RWPE2 (cell line): ENCODE measurements at regions not wholly inside any gene's neighbourhood (a gene's known extent, or its start where the extent isn't known, plus 50 kb on each side); places are given as distances from the start of the nearest gene placed in this dataset.
A peak's percentile ranks its signal among the peaks of the same experiment; 100 is the strongest.

ENCODE experiments used
- ATAC-seq: fragments of 200-7000 bp; cut with Tn5 transposase; 3 replicates; pipeline ENCODE4 v1.9.1; 2021; ENCODE audit warnings: low read depth
- DNase-seq: peaks from one replicate; pipeline ENCODE4 v3.0.0-alpha.2; 2020; ENCODE audit warnings: low spot score
- H3K27ac ChIP-seq: fragments of 450-650 bp; 2 replicates; pipeline ENCODE4 v1.5.1; 2017; ENCODE audit warnings: mild to moderate bottlenecking; ENCODE audit not compliant: poor library complexity, severe bottlenecking
- H3K27me3 ChIP-seq: fragments of 250-450 bp; sonication (Bioruptor Pico); 2 replicates; pipeline ENCODE4 v1.5.1; 2021; ENCODE audit warnings: mild to moderate bottlenecking, moderate library complexity; ENCODE audit not compliant: insufficient read depth, poor library complexity, severe bottlenecking
- H3K36me3 ChIP-seq: fragments of 250-450 bp; sonication (Bioruptor Pico); 2 replicates; pipeline ENCODE4 v1.5.1; 2020; ENCODE audit warnings: low read depth, mild to moderate bottlenecking, moderate library complexity
- H3K4me1 ChIP-seq: fragments of 250-450 bp; sonication (Bioruptor Pico); 2 replicates; pipeline ENCODE4 v1.5.1; 2021; ENCODE audit warnings: mild to moderate bottlenecking, moderate library complexity; ENCODE audit not compliant: insufficient read depth, poor library complexity, severe bottlenecking
- H3K4me3 ChIP-seq: fragments of 250-450 bp; sonication (Bioruptor Pico); 2 replicates; pipeline ENCODE4 v1.5.1; 2021; ENCODE audit warnings: mild to moderate bottlenecking, moderate library complexity; ENCODE audit not compliant: severe bottlenecking
- H3K9me3 ChIP-seq: fragments of 250-450 bp; sonication (Bioruptor Pico); 2 replicates; pipeline ENCODE4 v1.5.1; 2021; ENCODE audit warnings: mild to moderate bottlenecking, moderate library complexity; ENCODE audit not compliant: severe bottlenecking
- TF ChIP-seq, protein P1 (sequence below): fragments of 450-650 bp; IDR thresholded peaks from one replicate; pipeline ENCODE4 v1.5.1; 2017; ENCODE audit warnings: mild to moderate bottlenecking, moderate library complexity; ENCODE audit not compliant: poor library complexity, severe bottlenecking

DNA sequence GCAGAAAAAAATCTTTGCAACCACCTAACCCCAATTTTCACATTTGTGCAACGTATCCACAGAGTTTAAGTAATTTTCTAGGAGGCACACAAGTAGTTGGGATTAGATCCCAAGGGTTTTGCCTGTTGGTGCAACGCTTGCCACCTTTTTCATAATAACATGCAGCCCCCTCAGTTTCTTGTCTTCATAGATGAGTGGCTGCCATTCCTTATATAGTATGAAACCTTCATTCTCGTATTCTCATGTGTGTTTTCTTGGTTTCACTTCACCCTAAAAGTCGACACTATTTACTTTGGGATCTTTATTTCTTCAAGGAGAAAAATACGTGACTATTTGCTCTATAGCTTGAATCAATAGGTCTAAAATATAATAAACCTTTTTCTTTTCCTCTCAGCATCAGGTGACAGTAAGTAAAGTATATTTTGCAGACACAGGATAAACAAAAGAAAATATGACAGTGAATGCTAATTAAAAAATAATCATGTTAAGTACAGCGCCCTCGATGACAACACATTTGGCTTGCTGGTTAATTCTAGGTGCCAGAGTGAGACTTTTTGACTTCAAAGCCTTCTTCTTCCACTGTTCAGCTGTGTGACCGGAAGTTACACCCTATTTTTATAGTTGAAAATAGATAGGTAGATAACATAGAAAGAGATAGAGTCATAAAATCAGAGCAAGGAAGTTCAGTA is 342.8 kb upstream of the CCNG1 start:
- TF ChIP-seq, protein P1, sequence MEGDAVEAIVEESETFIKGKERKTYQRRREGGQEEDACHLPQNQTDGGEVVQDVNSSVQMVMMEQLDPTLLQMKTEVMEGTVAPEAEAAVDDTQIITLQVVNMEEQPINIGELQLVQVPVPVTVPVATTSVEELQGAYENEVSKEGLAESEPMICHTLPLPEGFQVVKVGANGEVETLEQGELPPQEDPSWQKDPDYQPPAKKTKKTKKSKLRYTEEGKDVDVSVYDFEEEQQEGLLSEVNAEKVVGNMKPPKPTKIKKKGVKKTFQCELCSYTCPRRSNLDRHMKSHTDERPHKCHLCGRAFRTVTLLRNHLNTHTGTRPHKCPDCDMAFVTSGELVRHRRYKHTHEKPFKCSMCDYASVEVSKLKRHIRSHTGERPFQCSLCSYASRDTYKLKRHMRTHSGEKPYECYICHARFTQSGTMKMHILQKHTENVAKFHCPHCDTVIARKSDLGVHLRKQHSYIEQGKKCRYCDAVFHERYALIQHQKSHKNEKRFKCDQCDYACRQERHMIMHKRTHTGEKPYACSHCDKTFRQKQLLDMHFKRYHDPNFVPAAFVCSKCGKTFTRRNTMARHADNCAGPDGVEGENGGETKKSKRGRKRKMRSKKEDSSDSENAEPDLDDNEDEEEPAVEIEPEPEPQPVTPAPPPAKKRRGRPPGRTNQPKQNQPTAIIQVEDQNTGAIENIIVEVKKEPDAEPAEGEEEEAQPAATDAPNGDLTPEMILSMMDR = no peak
- Histone ChIP-seq H3K4me3 (no peak overlapping the region), H3K4me1 (no peaks in the 10 kb centered on the region), H3K9me3 (no peaks in the 10 kb centered on the region), H3K27me3 (no peaks in the 10 kb centered on the region), H3K27ac (no peak overlapping the region), H3K36me3 (no peaks in the 10 kb centered on the region)
- DNase-seq (no peak), ATAC-seq (no peak)

- no peaks in the 10 kb centered on the region for H3K9me3 ChIP-seq
- peaks cover 7% of the 10 kb centered on the region for H3K4me1 ChIP-seq
- no peak for ATAC-seq
- H3K27ac ChIP-seq = no peak overlapping the region
- H3K27me3 ChIP-seq = no peaks in the 10 kb centered on the region
- H3K36me3 ChIP-seq = no peaks in the 10 kb centered on the region
- DNase-seq = no peak
- TF ChIP-seq, protein P1 = peak; percentile 30
- H3K4me3 ChIP-seq = no peak overlapping the region
Observed at GRCh38 chr5:163104464-163104863, 332.9 kb upstream of the CCNG1 start.

GRCh38 chr5:163105456-163105855 is 331.9 kb upstream of the CCNG1 start:
- H3K4me1 ChIP-seq = peaks cover 7% of the 10 kb centered on the region
- H3K27me3 ChIP-seq = no peaks in the 10 kb centered on the region
- H3K9me3 ChIP-seq = no peaks in the 10 kb centered on the region
- TF ChIP-seq, protein P1 = no peak
- no peaks in the 10 kb centered on the region for H3K36me3 ChIP-seq
- DNase-seq = peak; percentile 70
- H3K4me3 ChIP-seq = no peak overlapping the region
- H3K27ac ChIP-seq = peak overlapping the region; percentile 2
- ATAC-seq = peak; percentile 100

- H3K4me1 ChIP-seq = peaks cover 7% of the 10 kb centered on the region
- no peak for ATAC-seq
- no peaks in the 10 kb centered on the region for H3K36me3 ChIP-seq
Observed at GRCh38 chr5:163106098-163106497, 331.3 kb upstream of the CCNG1 start.

DNA sequence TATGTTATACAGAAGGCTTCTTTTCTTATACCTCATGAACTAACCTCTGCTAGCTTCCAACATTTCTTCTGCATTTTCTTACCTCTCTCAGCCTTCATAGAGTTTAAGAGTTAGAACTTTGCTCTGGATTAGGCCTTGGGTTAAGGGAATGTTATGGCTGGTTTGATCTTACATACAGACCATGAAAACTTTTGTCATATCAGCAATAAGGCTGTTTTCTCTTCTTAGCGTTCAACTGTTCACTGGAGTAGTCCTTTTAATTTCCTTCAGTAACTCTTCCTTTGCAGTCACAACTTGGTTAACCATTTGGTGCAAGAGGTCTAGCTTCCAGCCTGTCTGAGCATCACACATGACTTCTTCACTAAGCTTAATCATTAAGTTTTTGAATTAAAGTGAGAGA is 329.0 kb upstream of the CCNG1 start:
- Histone ChIP-seq H3K9me3 (no peaks in the 10 kb centered on the region), H3K27me3 (no peaks in the 10 kb centered on the region), H3K4me3 (no peak overlapping the region), H3K4me1 (peaks cover 7% of the 10 kb centered on the region), H3K36me3 (no peaks in the 10 kb centered on the region), H3K27ac (no peak overlapping the region)
- ATAC-seq (no peak), DNase-seq (no peak)
- TF ChIP-seq, protein P1 = no peak

More at GRCh38 chr5:163106098-163106497, 331.3 kb upstream of the CCNG1 start:
- H3K27me3 ChIP-seq = no peaks in the 10 kb centered on the region
- H3K9me3 ChIP-seq = no peaks in the 10 kb centered on the region
- TF ChIP-seq, protein P1 = no peak
- peak overlapping the region; percentile 2 for H3K27ac ChIP-seq
- H3K4me3 ChIP-seq = no peak overlapping the region
- no peak for DNase-seq
